AG04450 (cell line): ENCODE measurements at regions not wholly inside any gene's neighbourhood (a gene's known extent, or its start where the extent isn't known, plus 50 kb on each side); places are given as distances from the start of the nearest gene placed in this dataset.

Source experiments
- CTCF ChIA-PET: fragments of 300-600, 350-600 bp; formaldehyde crosslinking; extraction: SDS; loops from one replicate; lab custom pipeline; 2022; ENCODE audit warnings: antibody characterized with exemption, inconsistent platforms; lab: Charles Lee
- POLR2A ChIA-PET: fragments of 350-600 bp; formaldehyde crosslinking; extraction: SDS; loops from one replicate; lab custom pipeline; 2021; ENCODE audit warnings: antibody characterized with exemption, inconsistent platforms; lab: Yijun Ruan, JAX
- DNase-seq: peaks from one replicate; pipeline ENCODE4 v3.0.0-alpha.2; 2011; ENCODE audit warnings: low read depth, low spot score
- H3K27ac ChIP-seq: one replicate; pipeline ENCODE4 v1.5.1; 2012; ENCODE audit warnings: low read depth, low read length, control low read depth
- H3K27me3 ChIP-seq: one replicate; pipeline ENCODE4 v1.6.0; 2012; ENCODE audit warnings: low read length; ENCODE audit not compliant: control insufficient read depth, insufficient read depth
- H3K4me3 ChIP-seq: 2 replicates; pipeline ENCODE4 v1.5.1; 2011; ENCODE audit warnings: mild to moderate bottlenecking, low read depth, low read length, control low read depth
- H3K9me3 ChIP-seq: 2 replicates; pipeline ENCODE4 v1.5.1; 2012; ENCODE audit warnings: low read length; ENCODE audit not compliant: control insufficient read depth, insufficient read depth
- CTCF ChIP-seq: IDR thresholded peaks from 2 replicates; pipeline ENCODE4 v1.5.1; 2011; ENCODE audit warnings: low read depth, low read length, control low read depth, inconsistent platforms

- Histone ChIP-seq H3K4me3 (no peak overlapping the region), H3K27me3 (peaks cover 77% of the 10 kb centered on the region), H3K27ac (no peak overlapping the region), H3K9me3 (no peaks in the 10 kb centered on the region)
- no peak for DNase-seq
- TF ChIP-seq CTCF, result no peak
- ChIA-PET CTCF (interaction anchor here (1.0 to 3.7 kb wide), 5 partner anchors 10 to 268 kb away, joined by 6 to 37 read pairs (median 14); no protein-coding TSS in a partner anchor), POLR2A (interaction anchor here (0.5 kb wide), 1 partner anchor 41 kb away, joined by 4 read pairs; no protein-coding TSS in a partner anchor)
These were observed 50.8 kb upstream of the BTRC start for GRCh38 chr10:101303087-101303703.
